ENCODE measurements at regions not wholly inside any gene's neighbourhood (a gene's known extent, or its start where the extent isn't known, plus 50 kb on each side); places are given as distances from the start of the nearest gene placed in this dataset.
A peak's percentile ranks its signal among the peaks of the same experiment; 100 is the strongest.

DNA sequence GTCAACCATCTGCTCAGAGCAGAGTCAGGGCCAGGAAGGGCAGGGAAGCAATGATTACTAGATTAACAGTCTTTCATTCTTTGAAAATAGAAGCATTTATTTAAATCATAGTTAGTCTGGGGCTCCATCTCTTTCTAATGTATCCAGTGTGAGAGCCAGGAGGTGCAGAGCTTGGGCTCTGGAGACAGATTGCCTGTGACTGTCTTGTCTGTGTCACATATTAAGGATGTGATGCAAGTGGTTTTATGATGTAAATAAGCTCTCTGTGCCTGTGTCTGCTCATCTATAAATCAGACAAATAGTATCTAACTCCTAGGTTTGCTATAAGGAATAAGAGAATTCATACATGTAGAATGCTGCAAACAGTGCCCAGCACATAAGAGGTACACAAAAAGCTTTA is 104.9 kb upstream of the TANK start:
- Histone ChIP-seq H3K36me3 (no peaks in the 10 kb centered on the region), H3K4me3 (no peak overlapping the region), H3K27me3 (no peaks in the 10 kb centered on the region), H3K27ac (no peak overlapping the region), H3K4me1 (no peaks in the 10 kb centered on the region), H3K9me3 (no peaks in the 10 kb centered on the region)
- DNase-seq = no peak
- no peak for TF ChIP-seq CTCF (IDR thresholded peaks at IDR 0.05)
- intact Hi-C loops (cut with DNase I) = no loop called here

DNA sequence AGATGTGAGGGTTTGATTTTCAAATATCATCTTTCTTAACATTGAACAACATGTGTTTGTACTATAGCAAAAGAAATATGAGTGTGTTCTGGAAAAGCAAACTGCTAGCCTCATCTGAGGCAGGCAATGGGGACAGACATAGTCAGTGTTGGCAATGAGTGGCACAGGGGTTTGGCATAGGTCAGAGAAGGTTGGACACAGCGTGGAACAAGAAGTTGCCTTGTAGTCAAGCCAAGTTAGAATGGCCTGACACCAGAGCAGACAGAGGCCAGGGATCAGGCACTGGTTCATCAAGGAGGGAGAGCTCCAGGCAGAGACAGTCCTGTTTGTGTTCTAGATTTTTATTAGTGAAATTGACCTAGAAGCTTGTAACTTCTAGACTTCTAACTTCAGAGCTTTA is 100.8 kb upstream of the TANK start:
- no peak for DNase-seq
- WGBS, 2 donors = 93 to 94% methylated on average over 1 of the region's 1 CpG

DNA sequence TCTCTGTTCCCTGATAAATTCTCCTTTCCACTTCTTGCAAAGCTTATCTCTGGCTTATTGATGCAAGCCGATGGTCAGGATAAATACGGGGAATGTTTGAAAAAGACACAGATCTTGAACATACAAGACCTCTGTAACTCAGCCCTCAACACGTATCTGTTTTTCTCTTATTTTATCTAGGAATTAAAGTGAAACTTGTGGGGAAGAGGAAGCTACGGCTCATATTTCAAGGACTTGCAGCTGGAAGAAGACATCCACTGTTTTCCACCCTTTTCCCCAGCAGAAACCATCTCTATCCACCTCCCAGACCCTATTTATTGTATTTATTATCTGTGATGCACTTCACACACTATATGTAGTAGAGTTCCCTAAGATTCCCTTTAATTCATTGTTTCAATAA is 98.4 kb upstream of the TANK start:
- TF ChIP-seq EP300 (IDR thresholded peaks at IDR 0.05) = no peak
- no peak for TF ChIP-seq POLR2AphosphoS5 (IDR thresholded peaks at IDR 0.05)
- TF ChIP-seq CTCF (IDR thresholded peaks at IDR 0.05) = no peak
- no peak for TF ChIP-seq POLR2A (IDR thresholded peaks at IDR 0.05)
- H3K4me3 ChIP-seq = no peak overlapping the region
- no peak overlapping the region for H3K27ac ChIP-seq
- H3K27me3 ChIP-seq = no peaks in the 10 kb centered on the region
- 87 to 90% methylated on average over 4 of the region's 4 CpGs for WGBS, 2 donors
- H3K36me3 ChIP-seq = no peaks in the 10 kb centered on the region
- DNase-seq = no peak
- H3K4me1 ChIP-seq = peaks cover 0 to 9% (median 8%) of the 10 kb centered on the region in 4 donors
- intact Hi-C loops (cut with DNase I) = loop anchor here (2.0 to 10.0 kb wide), 3 partner anchors 657 to 951 kb away; no protein-coding TSS in a partner anchor
- no peaks in the 10 kb centered on the region for H3K9me3 ChIP-seq

More for the DNA sequence above, 100.8 kb upstream of the TANK start:
- Histone ChIP-seq H3K4me1 (peaks cover 0 to 9% (median 8%) of the 10 kb centered on the region in 4 donors), H3K27me3 (no peaks in the 10 kb centered on the region), H3K27ac (no peak overlapping the region), H3K9me3 (no peaks in the 10 kb centered on the region), H3K36me3 (no peaks in the 10 kb centered on the region), H3K4me3 (no peak overlapping the region)
- TF ChIP-seq POLR2A (IDR thresholded peaks at IDR 0.05) (no peak), EP300 (IDR thresholded peaks at IDR 0.05) (no peak), POLR2AphosphoS5 (IDR thresholded peaks at IDR 0.05) (no peak), CTCF (IDR thresholded peaks at IDR 0.05) (no peak)
- intact Hi-C loops (cut with DNase I) = no loop called here

GRCh38 chr2:161063157-161063945 is 96.9 kb upstream of the TANK start:
- H3K27me3 ChIP-seq = no peaks in the 10 kb centered on the region
- H3K36me3 ChIP-seq = no peaks in the 10 kb centered on the region
- no peaks in the 10 kb centered on the region for H3K9me3 ChIP-seq
- H3K27ac ChIP-seq = peak overlapping the region; percentile 2 to 42 (median 32)
- intact Hi-C loops (cut with DNase I) = loop anchor here (2.0 to 10.0 kb wide), 3 partner anchors 659 to 953 kb away; no protein-coding TSS in a partner anchor
- 34 to 42% methylated on average over 8 of the region's 8 CpGs for WGBS, 2 donors
- H3K4me1 ChIP-seq = peaks cover 0 to 9% (median 8%) of the 10 kb centered on the region in 4 donors
- peak overlapping the region in 2 of 4 donors; percentile 2 to 16 for H3K4me3 ChIP-seq
- peak; percentile 91 for DNase-seq
- TF ChIP-seq CTCF (IDR thresholded peaks at IDR 0.05) (peak; percentile 62 to 89 (median 77)), EP300 (IDR thresholded peaks at IDR 0.05) (no peak)

DNA sequence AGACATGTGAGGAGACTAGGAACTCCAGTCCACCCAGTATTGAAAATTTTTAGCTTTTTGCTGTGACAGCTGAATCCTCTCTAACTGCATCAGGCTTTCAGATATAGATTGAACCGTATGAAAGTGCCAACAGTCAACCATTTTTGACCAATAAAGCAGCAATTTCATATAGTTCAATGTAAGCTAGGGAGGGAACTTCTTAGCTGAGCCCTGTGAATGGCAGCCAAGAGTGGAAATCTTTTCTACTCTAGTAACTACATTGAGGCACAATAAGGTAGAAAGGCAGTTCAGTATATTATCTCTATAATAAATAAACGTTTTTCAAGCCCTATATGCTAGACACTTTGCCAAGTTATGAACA is 96.3 kb upstream of the TANK start:
- DNase-seq = no peak
- Histone ChIP-seq H3K27me3 (no peaks in the 10 kb centered on the region), H3K9me3 (no peaks in the 10 kb centered on the region), H3K4me3 (no peak overlapping the region), H3K4me1 (peaks cover 0 to 9% (median 8%) of the 10 kb centered on the region in 4 donors), H3K36me3 (no peaks in the 10 kb centered on the region), H3K27ac (peak overlapping the region in 1 of 4 donors; percentile 42)
- intact Hi-C loops (cut with DNase I) = loop anchor here (2.0 to 10.0 kb wide), 3 partner anchors 659 to 953 kb away; no protein-coding TSS in a partner anchor
- no peak for TF ChIP-seq POLR2A (IDR thresholded peaks at IDR 0.05)
- peak in 1 of 4 experiments; percentile 42 for TF ChIP-seq CTCF (IDR thresholded peaks at IDR 0.05)
- 4 to 28% methylated on average over 2 of the region's 2 CpGs for WGBS, 2 donors
